H54 (cell line): ENCODE measurements at regions not wholly inside any gene's neighbourhood (a gene's known extent, or its start where the extent isn't known, plus 50 kb on each side); places are given as distances from the start of the nearest gene placed in this dataset.

ENCODE experiments used
- DNase-seq: peaks from one replicate; pipeline ENCODE4 v3.0.0; 2011; ENCODE audit warnings: low spot score, mixed read lengths; ENCODE audit not compliant: insufficient read length
- FAIRE-seq: peaks from 3 replicates; lab custom pipeline; 2011; peaks lifted over from hg19 to GRCh38; lab: Jason Lieb, UNC
- POLR2A ChIP-seq: IDR thresholded peaks from 2 replicates; pipeline ENCODE4 v1.6.1; 2011; ENCODE audit warnings: low read depth, mild to moderate bottlenecking, low read length

DNA sequence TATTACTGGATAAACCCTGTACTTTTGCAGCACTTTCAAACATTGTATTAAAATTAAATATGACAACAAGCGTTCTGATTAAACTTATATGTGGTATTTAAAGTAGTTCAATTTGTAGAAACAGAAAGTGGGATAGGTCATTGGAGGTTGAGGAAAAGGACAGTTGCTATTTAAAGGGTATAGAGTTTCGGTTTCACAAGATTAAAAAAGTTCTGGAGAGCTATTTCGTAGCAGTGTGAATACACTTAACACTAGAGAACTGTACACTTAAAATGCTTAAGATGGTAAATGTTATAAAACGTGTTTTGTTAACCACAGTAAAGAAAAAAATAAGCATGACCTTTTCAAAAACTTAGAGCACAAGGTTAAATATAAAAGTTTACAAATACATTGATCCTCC is 382.1 kb downstream of the BRINP1 start:
- FAIRE-seq (no peak), DNase-seq (no peak)
- TF ChIP-seq POLR2A = no peak

- TF ChIP-seq POLR2A = no peak
- DNase-seq (no peak), FAIRE-seq (no peak)
Observed at GRCh38 chr9:118990949-118991348, 378.3 kb downstream of the BRINP1 start.

- TF ChIP-seq POLR2A = no peak
- peak; percentile 61 for FAIRE-seq
- no peak for DNase-seq
Observed at GRCh38 chr9:118991366-118992285, 377.6 kb downstream of the BRINP1 start.

- no peak for TF ChIP-seq POLR2A
- FAIRE-seq = peak; percentile 23
- no peak for DNase-seq
Observed at GRCh38 chr9:118992813-118993794, 376.1 kb downstream of the BRINP1 start.

DNA sequence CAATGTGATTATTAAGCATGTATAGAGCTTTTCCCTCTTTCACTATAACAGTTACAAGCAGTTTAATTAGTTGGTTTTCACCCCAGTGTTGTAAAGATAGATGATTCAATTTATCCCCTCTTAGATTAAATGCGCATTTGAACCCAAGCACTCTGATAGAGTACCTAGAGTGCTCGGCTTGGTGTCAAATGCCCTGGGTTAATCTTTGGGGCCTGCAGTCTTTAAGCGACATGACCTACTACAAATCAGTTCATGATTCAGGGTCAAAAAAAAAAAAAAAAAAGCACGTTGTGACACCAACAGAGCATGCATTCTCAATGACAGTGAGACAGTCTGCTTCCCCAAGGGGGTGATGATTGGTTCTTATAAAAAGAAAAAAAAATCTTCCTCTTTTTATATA is 375.3 kb downstream of the BRINP1 start:
- DNase-seq = no peak
- no peak for FAIRE-seq
- no peak for TF ChIP-seq POLR2A

GRCh38 chr9:119002491-119002890 is 366.7 kb downstream of the BRINP1 start:
- no peak for DNase-seq
- FAIRE-seq = no peak
- no peak for TF ChIP-seq POLR2A

DNA sequence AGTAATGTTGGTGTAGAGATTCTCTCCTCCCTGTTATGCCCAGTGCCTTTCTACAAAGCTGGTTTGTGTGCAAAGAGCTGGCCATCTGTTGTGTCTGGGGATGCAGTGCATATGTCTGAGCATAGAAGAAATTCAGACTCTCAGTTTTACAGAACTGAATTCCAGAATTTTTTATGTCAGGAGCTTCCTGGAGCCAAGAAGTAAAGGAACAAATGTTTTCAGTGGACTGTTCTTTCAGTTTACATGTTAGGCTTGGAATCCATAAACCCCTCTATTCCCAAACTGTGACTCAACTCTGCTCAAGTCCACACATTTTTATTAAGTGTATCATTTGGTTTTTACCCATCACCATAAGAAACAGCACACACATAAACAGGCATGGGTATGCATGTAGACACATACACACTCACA is 366.0 kb downstream of the BRINP1 start:
- peak; percentile 91 for FAIRE-seq

DNA sequence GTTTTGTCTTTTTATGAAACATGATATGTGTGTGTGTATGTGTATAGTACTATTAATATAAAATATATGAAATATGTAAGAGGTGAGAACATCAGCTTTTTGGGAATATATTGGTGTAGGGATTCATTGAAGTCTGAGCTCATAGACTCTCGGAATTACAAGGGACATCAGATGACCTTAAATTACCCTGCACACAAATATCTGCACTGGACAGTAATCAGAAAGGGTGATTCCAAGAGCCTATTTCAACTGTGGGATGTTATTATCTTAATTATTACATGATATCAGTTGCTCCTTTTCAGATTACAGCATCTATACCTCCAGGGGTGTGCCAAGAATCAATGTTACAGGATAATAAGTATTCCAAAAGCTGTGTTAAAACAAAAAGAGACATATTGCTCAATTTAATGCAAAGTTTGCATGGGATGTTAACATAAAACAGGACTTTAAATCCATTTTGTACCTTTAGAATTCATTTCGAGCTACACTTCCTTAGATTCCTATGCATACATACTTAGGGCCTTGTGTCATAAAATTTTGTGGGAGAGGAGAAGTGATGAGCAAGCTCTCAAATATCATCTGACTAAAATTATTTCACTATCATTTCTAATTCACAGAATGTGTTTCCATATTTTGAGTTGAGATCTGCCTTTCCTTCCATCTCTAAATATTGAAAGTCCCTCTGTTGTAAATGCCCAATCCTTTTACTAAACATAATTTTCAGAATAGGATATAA is 365.2 kb downstream of the BRINP1 start:
- FAIRE-seq (no peak), DNase-seq (no peak)
- TF ChIP-seq POLR2A = no peak

More for the DNA sequence above, 366.0 kb downstream of the BRINP1 start:
- no peak for TF ChIP-seq POLR2A
- DNase-seq = no peak

DNA sequence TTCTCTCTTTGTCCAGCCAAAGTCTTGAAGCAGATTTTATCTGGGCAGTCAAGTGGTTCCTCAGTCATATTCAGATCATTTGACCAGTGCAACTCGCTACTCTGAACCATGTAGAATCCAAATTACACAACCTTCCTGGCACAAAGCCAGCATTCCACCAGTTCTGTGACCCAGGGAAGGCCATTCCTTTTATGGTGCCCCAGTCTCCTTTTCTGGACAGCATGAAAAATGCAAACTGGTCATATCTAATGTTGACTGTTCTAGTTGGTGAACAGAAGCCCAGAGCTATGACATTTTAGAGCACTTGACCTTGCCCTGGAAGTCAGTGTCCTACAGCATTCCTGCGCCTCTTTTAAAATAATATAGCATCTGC is 364.6 kb downstream of the BRINP1 start:
- DNase-seq (peak; percentile 23), FAIRE-seq (peak; percentile 97)
- no peak for TF ChIP-seq POLR2A

DNA sequence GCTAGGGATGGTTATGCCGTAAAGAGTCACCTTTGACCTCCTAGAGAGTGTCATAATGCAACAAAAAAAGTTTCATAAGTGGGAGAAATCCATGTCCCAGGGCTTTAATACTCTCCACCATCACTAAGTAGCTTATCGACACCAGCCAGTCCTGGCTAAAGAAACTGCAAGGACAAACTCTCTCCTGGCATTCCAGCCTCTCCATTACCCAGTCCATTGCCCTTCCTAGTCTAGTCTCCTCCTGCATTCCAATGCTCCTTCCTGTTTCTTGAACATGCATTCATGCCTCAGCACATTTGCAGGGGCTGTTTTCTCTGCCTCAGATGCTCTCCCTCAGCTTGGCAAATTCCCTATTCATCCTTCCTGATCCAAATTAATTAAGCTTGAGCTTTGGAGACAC is 364.1 kb downstream of the BRINP1 start:
- DNase-seq (no peak), FAIRE-seq (peak; percentile 78)
- no peak for TF ChIP-seq POLR2A

DNA sequence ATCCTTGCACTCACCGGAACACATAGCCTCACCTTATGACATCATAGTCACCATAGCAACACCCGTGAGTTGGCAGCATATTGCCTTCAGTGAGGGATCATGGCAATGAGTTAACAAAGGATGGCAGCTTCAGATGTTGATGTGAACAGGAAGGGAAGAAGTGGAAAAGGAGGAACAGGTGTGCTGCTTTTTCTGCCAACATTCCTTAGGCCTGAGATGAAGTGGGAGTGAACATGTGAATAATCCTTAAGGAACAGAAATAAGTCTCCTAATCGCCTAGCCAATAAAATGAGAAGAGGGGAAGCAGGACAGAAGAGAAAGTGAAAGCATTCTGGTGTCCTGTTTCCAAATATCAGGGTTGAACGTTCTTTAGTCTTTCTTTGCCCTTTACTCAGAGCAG is 360.0 kb downstream of the BRINP1 start:
- FAIRE-seq (peak; percentile 99), DNase-seq (peak; percentile 35)
- no peak for TF ChIP-seq POLR2A

- no peak for DNase-seq
- FAIRE-seq = no peak
- TF ChIP-seq POLR2A = no peak
Observed at GRCh38 chr9:119020284-119020683, 349.0 kb downstream of the BRINP1 start.

DNA sequence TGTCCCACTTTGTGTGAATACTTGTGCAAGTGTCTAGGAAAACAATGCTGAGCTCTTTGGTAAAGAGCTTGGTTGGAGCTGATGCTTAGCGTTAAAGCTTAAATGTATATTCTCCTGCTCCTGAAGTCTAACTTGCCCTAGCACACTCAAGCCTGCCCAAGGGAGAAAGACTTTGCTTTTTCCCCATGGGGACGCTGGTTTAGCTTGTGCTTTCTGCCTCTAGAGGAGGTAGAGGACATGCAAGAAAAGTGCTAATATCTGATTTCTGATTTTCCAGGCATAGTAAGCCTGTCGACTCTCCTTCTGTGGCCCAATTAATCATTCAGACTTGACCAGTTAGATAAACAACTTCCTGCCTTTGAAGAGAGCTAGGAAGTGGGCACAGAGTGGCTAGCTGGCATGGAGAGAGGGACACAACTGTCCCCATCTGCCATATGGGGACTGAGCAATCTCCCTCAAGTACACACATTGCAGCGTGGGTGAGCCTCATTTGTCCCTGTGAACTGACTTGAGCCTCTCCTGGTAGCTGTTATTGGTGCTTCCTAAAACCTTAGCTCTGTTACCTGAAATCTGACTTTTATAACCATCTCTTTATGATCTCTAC is 348.4 kb downstream of the BRINP1 start:
- DNase-seq (no peak), FAIRE-seq (no peak)
- no peak for TF ChIP-seq POLR2A
